CD4-positive, alpha-beta T cell (primary cell): ENCODE measurements at regions not wholly inside any gene's neighbourhood (a gene's known extent, or its start where the extent isn't known, plus 50 kb on each side); places are given as distances from the start of the nearest gene placed in this dataset.

Experiments used
- ATAC-seq: fragments of 200-7000 bp; cut with Tn5 transposase; one replicate; pipeline ENCODE4 v1.10.0; 2022; ENCODE audit warnings: mild to moderate bottlenecking; ENCODE audit not compliant: poor library complexity
- CTCF ChIA-PET: fragments of 350-600 bp; sonication (Branson Sonifier 250); formaldehyde crosslinking; loops from one replicate; lab custom pipeline; 2021; ENCODE audit warnings: antibody characterized with exemption, inconsistent platforms; lab: Charles Lee
- POLR2A ChIA-PET: fragments of 350-600 bp; sonication (Branson Sonifier 250); formaldehyde crosslinking; loops from one replicate; lab custom pipeline; 2021; ENCODE audit warnings: antibody characterized with exemption, inconsistent platforms; lab: Charles Lee
- DNase-seq, 14 experiments: peaks; one replicate each; pipeline ENCODE4 v3.0.0-alpha.2; 2013 to 2020; ENCODE audit warnings: mixed read lengths in 2 of 14
- H3K27ac ChIP-seq, 2 donors: one replicate each; pipeline versions ENCODE4 v1.5.1 to v1.7.0; 2013; ENCODE audit warnings: low read length in 2 of 2, low read depth in 1 of 2, mild to moderate bottlenecking in 1 of 2
- H3K27me3 ChIP-seq, 2 experiments: 1 replicate in 1 of 2; 2 replicates in 1 of 2; pipeline versions ENCODE4 v1.6.1 to v1.7.0; 2013; ENCODE audit warnings: low read length in 2 of 2, control low read depth in 1 of 2, mild to moderate bottlenecking in 1 of 2, moderate library complexity in 1 of 2; ENCODE audit not compliant: insufficient read depth in 2 of 2, control insufficient read depth in 1 of 2
- H3K36me3 ChIP-seq: one replicate; pipeline ENCODE4 v1.6.1; 2013; ENCODE audit warnings: low read length, control low read depth; ENCODE audit not compliant: insufficient read depth
- H3K4me1 ChIP-seq: one replicate; pipeline ENCODE4 v1.6.1; 2013; ENCODE audit warnings: low read length, control low read depth; ENCODE audit not compliant: insufficient read depth
- H3K4me3 ChIP-seq: one replicate; pipeline ENCODE4 v1.5.1; 2013; ENCODE audit warnings: mild to moderate bottlenecking, low read length, moderate library complexity
- H3K9me3 ChIP-seq, 2 experiments: 1 replicate in 1 of 2; 2 replicates in 1 of 2; pipeline versions ENCODE4 v1.6.1 to v1.7.0; 2013; ENCODE audit warnings: low read length in 2 of 2, mild to moderate bottlenecking in 2 of 2, control low read depth in 1 of 2, moderate library complexity in 1 of 2; ENCODE audit not compliant: control insufficient read depth in 1 of 2, insufficient read depth in 1 of 2
- H3K27ac Mint-ChIP-seq: one replicate; pipeline ENCODE4 v1.8.0; 2020; ENCODE audit warnings: mixed read lengths
- H3K27me3 Mint-ChIP-seq: one replicate; pipeline ENCODE4 v1.8.0; 2021; ENCODE audit warnings: mixed read lengths
- H3K36me3 Mint-ChIP-seq: one replicate; pipeline ENCODE4 v1.8.0; 2021; ENCODE audit warnings: low read depth, mixed read lengths
- H3K4me1 Mint-ChIP-seq: one replicate; pipeline ENCODE4 v1.8.0; 2021; ENCODE audit warnings: low read depth, mixed read lengths
- H3K4me3 Mint-ChIP-seq: one replicate; pipeline ENCODE4 v1.8.0; 2020; ENCODE audit warnings: mild to moderate bottlenecking, mixed read lengths
- H3K9me3 Mint-ChIP-seq: one replicate; pipeline ENCODE4 v1.8.0; 2020; ENCODE audit warnings: mixed read lengths
- intact Hi-C, 2 experiments: fragments of 100-400 bp; cut with DNase I in 1 of 2; cut with micrococcal nuclease in 1 of 2; formaldehyde crosslinking; loops; one replicate each; pipeline versions ENCODE4 v1.15.1 to v1.9.0; 2023 to 2025; cut with DNase I, micrococcal nuclease
- TF ChIP-seq, protein P1 (sequence below): fragments of 200-600 bp; IDR thresholded peaks from one replicate; pipeline ENCODE4 v1.8.0; 2022; ENCODE audit warnings: antibody characterized with exemption, mild to moderate bottlenecking

DNA sequence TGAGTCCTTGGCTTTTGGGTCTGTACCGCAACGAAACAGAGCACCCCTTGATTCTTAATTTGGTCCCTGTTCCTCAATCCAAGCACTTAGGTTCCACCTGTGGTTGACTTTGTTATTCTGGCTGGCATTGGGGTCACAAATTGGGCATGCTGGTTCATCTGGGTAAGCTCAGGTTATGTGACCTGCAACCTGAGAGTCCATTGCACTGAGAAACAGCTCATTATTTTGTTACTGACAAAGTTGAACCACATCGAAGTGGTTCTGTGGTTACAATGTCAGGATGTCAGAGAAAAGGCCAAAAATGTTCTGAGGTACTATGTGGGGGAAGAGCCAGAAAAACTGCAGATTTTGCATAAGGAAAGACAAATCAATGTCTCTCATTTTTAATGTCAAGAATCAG lies 74.2 kb downstream of the ZNF621 start:
- ATAC-seq (no peak), DNase-seq (no peak)
- Histone ChIP-seq H3K4me3 (no peak overlapping the region), H3K9me3 (no peaks in the 10 kb centered on the region), H3K27me3 (peaks cover 0 to 13% of the 10 kb centered on the region in 2 experiments), H3K36me3 (no peaks in the 10 kb centered on the region), H3K27ac (no peak overlapping the region), H3K4me1 (no peaks in the 10 kb centered on the region)
- Mint-ChIP-seq H3K4me3 (no peak overlapping the region), H3K4me1 (no peaks in the 10 kb centered on the region), H3K27me3 (peaks cover 49% of the 10 kb centered on the region), H3K36me3 (no peaks in the 10 kb centered on the region), H3K27ac (no peak overlapping the region), H3K9me3 (no peaks in the 10 kb centered on the region)
- ChIA-PET POLR2A (no interaction called here), CTCF (no interaction called here)
- intact Hi-C loops, result no loop called here
- TF ChIP-seq, protein P1, sequence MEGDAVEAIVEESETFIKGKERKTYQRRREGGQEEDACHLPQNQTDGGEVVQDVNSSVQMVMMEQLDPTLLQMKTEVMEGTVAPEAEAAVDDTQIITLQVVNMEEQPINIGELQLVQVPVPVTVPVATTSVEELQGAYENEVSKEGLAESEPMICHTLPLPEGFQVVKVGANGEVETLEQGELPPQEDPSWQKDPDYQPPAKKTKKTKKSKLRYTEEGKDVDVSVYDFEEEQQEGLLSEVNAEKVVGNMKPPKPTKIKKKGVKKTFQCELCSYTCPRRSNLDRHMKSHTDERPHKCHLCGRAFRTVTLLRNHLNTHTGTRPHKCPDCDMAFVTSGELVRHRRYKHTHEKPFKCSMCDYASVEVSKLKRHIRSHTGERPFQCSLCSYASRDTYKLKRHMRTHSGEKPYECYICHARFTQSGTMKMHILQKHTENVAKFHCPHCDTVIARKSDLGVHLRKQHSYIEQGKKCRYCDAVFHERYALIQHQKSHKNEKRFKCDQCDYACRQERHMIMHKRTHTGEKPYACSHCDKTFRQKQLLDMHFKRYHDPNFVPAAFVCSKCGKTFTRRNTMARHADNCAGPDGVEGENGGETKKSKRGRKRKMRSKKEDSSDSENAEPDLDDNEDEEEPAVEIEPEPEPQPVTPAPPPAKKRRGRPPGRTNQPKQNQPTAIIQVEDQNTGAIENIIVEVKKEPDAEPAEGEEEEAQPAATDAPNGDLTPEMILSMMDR, result no peak

DNA sequence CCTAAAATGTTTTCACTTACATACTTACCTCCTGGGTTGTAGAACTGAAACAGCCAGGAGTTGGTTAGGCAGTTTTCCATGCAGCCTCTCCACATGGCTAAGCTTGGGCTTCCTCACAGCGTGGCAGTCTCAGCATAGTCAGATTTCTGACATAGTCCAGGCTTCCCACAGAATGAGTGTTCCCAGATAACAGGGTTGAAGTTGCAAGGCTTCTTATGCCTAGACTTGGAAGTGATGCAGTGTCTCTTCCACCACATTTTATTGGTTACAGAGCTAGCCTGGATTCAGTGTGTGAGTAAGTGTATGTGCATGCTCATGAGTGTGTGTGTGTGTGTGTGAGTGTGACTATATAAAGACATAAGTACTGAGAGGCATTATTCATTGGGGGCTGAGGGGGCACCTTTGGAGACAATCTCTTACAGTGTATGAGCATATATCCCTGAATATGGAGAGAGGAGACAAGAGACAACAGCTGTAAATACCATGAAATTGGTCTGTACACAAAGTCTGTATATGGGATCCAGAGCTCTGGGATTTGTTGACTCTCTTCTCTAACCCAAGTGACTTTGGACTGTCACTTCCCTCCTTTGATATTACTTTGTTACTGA lies 78.1 kb downstream of the ZNF621 start:
- Histone ChIP-seq H3K27me3 (peaks cover 0 to 19% of the 10 kb centered on the region in 2 experiments), H3K9me3 (no peaks in the 10 kb centered on the region), H3K36me3 (no peaks in the 10 kb centered on the region), H3K4me1 (no peaks in the 10 kb centered on the region), H3K4me3 (no peak overlapping the region), H3K27ac (no peak overlapping the region)
- ATAC-seq (no peak), DNase-seq (no peak)
- H3K4me3 Mint-ChIP-seq, result no peak overlapping the region
- intact Hi-C loops, result no loop called here
- TF ChIP-seq, protein P1, result no peak
- no peaks in the 10 kb centered on the region for H3K9me3 Mint-ChIP-seq
- POLR2A ChIA-PET, result no interaction called here
- peaks cover 55% of the 10 kb centered on the region for H3K27me3 Mint-ChIP-seq
- no peak overlapping the region for H3K27ac Mint-ChIP-seq
- CTCF ChIA-PET, result no interaction called here
- no peaks in the 10 kb centered on the region for H3K4me1 Mint-ChIP-seq
- H3K36me3 Mint-ChIP-seq, result no peaks in the 10 kb centered on the region

DNA sequence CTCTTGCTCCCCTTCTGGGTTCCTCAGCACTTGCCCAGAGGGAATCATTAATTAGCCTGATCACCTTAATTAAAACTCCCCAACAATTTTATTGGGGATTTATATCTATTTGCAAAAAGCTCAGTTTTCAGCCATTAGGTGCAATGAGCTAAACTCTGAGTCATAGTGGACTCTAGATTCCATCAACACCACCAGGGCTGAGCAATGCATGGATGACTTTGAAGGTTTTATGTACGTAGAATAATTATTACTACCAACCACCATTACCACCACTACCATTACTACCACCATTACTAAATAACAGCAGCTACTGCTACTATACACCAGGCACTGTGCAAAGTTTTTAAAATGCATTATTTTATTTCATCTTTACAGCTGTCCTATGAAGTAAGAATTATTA lies 81.2 kb downstream of the ZNF621 start:
- Mint-ChIP-seq H3K27ac (no peak overlapping the region), H3K36me3 (no peaks in the 10 kb centered on the region), H3K9me3 (no peaks in the 10 kb centered on the region), H3K4me1 (no peaks in the 10 kb centered on the region), H3K4me3 (no peak overlapping the region), H3K27me3 (peaks cover 33% of the 10 kb centered on the region)
- intact Hi-C loops, result no loop called here
- Histone ChIP-seq H3K9me3 (no peaks in the 10 kb centered on the region), H3K27ac (no peak overlapping the region), H3K4me3 (no peak overlapping the region), H3K36me3 (no peaks in the 10 kb centered on the region), H3K27me3 (peaks cover 0 to 7% of the 10 kb centered on the region in 2 experiments), H3K4me1 (no peaks in the 10 kb centered on the region)
- DNase-seq (no peak), ATAC-seq (no peak)
- TF ChIP-seq, protein P1, result no peak
- ChIA-PET CTCF (interaction anchor here (1.7 kb wide), 1 partner anchor 26 kb away, joined by 4 read pairs; no protein-coding TSS in a partner anchor), POLR2A (no interaction called here)
